Liver (tissue), 8 donors: ENCODE measurements at regions not wholly inside any gene's neighbourhood (a gene's known extent, or its start where the extent isn't known, plus 50 kb on each side); places are given as distances from the start of the nearest gene placed in this dataset.

ENCODE experiments used
- DNase-seq: peaks from one replicate; pipeline ENCODE4 v3.0.0-alpha.2; 2017; ENCODE audit warnings: low spot score
- H3K27ac ChIP-seq, 2 donors: one replicate each; pipeline ENCODE4 v1.7.0; 2013; ENCODE audit warnings: inconsistent platforms in 2 of 2, low read length in 2 of 2, control low read depth in 1 of 2, low read depth in 1 of 2, mild to moderate bottlenecking in 1 of 2
- H3K27me3 ChIP-seq, 4 donors: one replicate each; pipeline versions ENCODE4 v1.6.1 to v1.7.0; 2013; ENCODE audit warnings: low read length in 3 of 4, inconsistent platforms in 1 of 4, mild to moderate bottlenecking in 1 of 4, moderate library complexity in 1 of 4; ENCODE audit not compliant: control insufficient read depth in 4 of 4, insufficient read depth in 4 of 4
- H3K36me3 ChIP-seq, 4 donors: one replicate each; pipeline versions ENCODE4 v1.6.1 to v1.7.0; 2013; ENCODE audit warnings: low read length in 3 of 4, mild to moderate bottlenecking in 3 of 4, low read depth in 1 of 4, moderate library complexity in 1 of 4; ENCODE audit not compliant: control insufficient read depth in 4 of 4, insufficient read depth in 3 of 4
- H3K4me1 ChIP-seq, 4 donors: one replicate each; pipeline versions ENCODE4 v1.6.1 to v1.7.0; 2013; ENCODE audit warnings: low read length in 3 of 4, mild to moderate bottlenecking in 3 of 4, moderate library complexity in 1 of 4; ENCODE audit not compliant: control insufficient read depth in 4 of 4, insufficient read depth in 4 of 4
- H3K4me3 ChIP-seq, 3 donors: one replicate each; pipeline versions ENCODE4 v1.6.1 to v1.7.0; 2013; ENCODE audit warnings: low read length in 3 of 3, control low read depth in 1 of 3, low read depth in 1 of 3, mild to moderate bottlenecking in 1 of 3
- H3K9ac ChIP-seq, 2 donors: one replicate each; pipeline ENCODE4 v1.7.0; 2013; ENCODE audit warnings: low read length in 2 of 2, mild to moderate bottlenecking in 2 of 2, moderate library complexity in 2 of 2, control low read depth in 1 of 2, low read depth in 1 of 2
- H3K9me3 ChIP-seq, 4 donors: one replicate each; pipeline versions ENCODE4 v1.6.1 to v1.7.0; 2013; ENCODE audit warnings: low read length in 3 of 4; ENCODE audit not compliant: control insufficient read depth in 4 of 4
- EGR1 ChIP-seq, 2 donors: IDR thresholded peaks; 2 replicates each; pipeline ENCODE4 v1.6.1; 2016 to 2018; ENCODE audit warnings: antibody characterized with exemption in 2 of 2, low read depth in 2 of 2
- FOXA1 ChIP-seq: IDR thresholded peaks from 2 replicates; pipeline ENCODE4 v1.6.1; 2016; ENCODE audit warnings: antibody characterized with exemption
- FOXA2 ChIP-seq: IDR thresholded peaks from 2 replicates; pipeline ENCODE4 v1.6.1; 2016; ENCODE audit warnings: antibody characterized with exemption
- GABPA ChIP-seq, 2 donors: IDR thresholded peaks in 1 of 2; conservative IDR thresholded peaks in 1 of 2; 2 replicates each; pipeline ENCODE4 v1.6.1; 2016; ENCODE audit warnings: antibody characterized with exemption in 2 of 2, mild to moderate bottlenecking in 1 of 2, moderate library complexity in 1 of 2
- HNF4A ChIP-seq, 2 donors: conservative IDR thresholded peaks; 2 replicates each; pipeline ENCODE4 v1.6.1; 2016; ENCODE audit warnings: antibody characterized with exemption in 2 of 2, mild to moderate bottlenecking in 2 of 2
- HNF4G ChIP-seq: IDR thresholded peaks from 2 replicates; pipeline ENCODE4 v1.6.1; 2016; ENCODE audit warnings: antibody characterized with exemption
- JUND ChIP-seq, 2 donors: IDR thresholded peaks; 2 replicates each; pipeline ENCODE4 v1.6.1; 2016; ENCODE audit warnings: antibody characterized with exemption in 2 of 2
- NR2F2 ChIP-seq: IDR thresholded peaks from 2 replicates; pipeline ENCODE4 v1.6.1; 2016; ENCODE audit warnings: antibody characterized with exemption
- RAD21 ChIP-seq, 2 donors: IDR thresholded peaks; 2 replicates each; pipeline ENCODE4 v1.6.1; 2016; ENCODE audit warnings: antibody characterized with exemption in 2 of 2, mild to moderate bottlenecking in 2 of 2
- RXRA ChIP-seq, 2 donors: IDR thresholded peaks; 2 replicates each; pipeline ENCODE4 v1.6.1; 2017 to 2018; ENCODE audit warnings: antibody characterized with exemption in 2 of 2, mild to moderate bottlenecking in 1 of 2
- SP1 ChIP-seq: IDR thresholded peaks from 2 replicates; pipeline ENCODE4 v1.6.1; 2018; ENCODE audit warnings: antibody characterized with exemption, mild to moderate bottlenecking
- TAF1 ChIP-seq: conservative IDR thresholded peaks from 2 replicates; pipeline ENCODE4 v1.6.1; 2016; ENCODE audit warnings: antibody characterized with exemption, mild to moderate bottlenecking
- YY1 ChIP-seq: IDR thresholded peaks from 2 replicates; pipeline ENCODE4 v1.6.1; 2016; ENCODE audit warnings: antibody characterized with exemption, mild to moderate bottlenecking
- WGBS: extraction: QIAGEN DNeasy Blood & Tissue Kit; methylation state at CpG from one replicate; pipeline ENCODE4 v1.1.7; 2013; 5-methylcytosine and 5-hydroxymethylcytosine counted together
- TF ChIP-seq, protein P1 (sequence below): IDR thresholded peaks from 2 replicates; pipeline ENCODE4 v1.6.1; 2016; ENCODE audit warnings: antibody characterized with exemption
- TF ChIP-seq, protein P2 (sequence below): fragments of 150-350 bp; IDR thresholded peaks from 2 replicates; pipeline ENCODE4 v1.5.1; 2017; ENCODE audit warnings: improper control_type of control experiment, low read depth, low read length; ENCODE audit not compliant: missing input control
- TF ChIP-seq, protein P3 (sequence below): IDR thresholded peaks from 2 replicates; pipeline ENCODE4 v1.6.1; 2016; ENCODE audit warnings: antibody characterized with exemption
- TF ChIP-seq, protein P4 (sequence below): IDR thresholded peaks from 2 replicates; pipeline ENCODE4 v1.6.1; 2016; ENCODE audit warnings: antibody characterized with exemption, mild to moderate bottlenecking
- TF ChIP-seq, protein P5 (sequence below): IDR thresholded peaks from 2 replicates; pipeline ENCODE4 v1.6.1; 2016; ENCODE audit warnings: antibody characterized with exemption
- donor health status: healthy.
- donor health status: healthy.
- donor health status: healthy.
- donor health status: healthy.
- donor health status: healthy.

DNA sequence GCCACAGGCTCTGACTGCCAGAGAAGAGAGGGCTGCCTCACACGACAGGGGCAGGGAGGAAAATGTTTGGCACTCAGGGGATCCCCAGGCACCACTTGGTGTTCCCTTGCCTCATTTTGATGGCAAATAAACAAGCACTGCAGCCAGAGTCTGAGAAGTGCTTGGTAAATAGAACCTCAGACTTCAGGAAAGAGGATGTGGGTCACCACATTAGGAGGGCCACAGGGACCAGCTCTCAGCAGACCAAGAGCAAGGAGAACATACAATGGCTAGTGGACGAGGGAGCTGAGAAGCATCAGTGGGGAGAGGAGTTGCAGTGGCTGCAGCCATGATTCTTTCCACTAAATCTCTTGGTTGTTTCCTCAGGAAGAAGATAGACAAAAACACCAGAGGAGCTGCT lies 413.9 kb downstream of the GADD45G start:
- H3K36me3 ChIP-seq, result no peaks in the 10 kb centered on the region
- H3K9me3 ChIP-seq, result no peaks in the 10 kb centered on the region
- H3K4me1 ChIP-seq, result no peaks in the 10 kb centered on the region
- no peak overlapping the region for H3K27ac ChIP-seq
- no peak overlapping the region for H3K9ac ChIP-seq
- no peak overlapping the region for H3K4me3 ChIP-seq
- DNase-seq, result no peak
- 75% methylated on average over 2 of the region's 2 CpGs for WGBS
- TF ChIP-seq YY1 (no peak), JUND (IDR thresholded peaks at IDR 0.05) (no peak), FOXA2 (no peak), HNF4A (conservative IDR thresholded peaks at IDR 0.05) (no peak), NR2F2 (no peak), GABPA (IDR thresholded peaks at IDR 0.05 in 1 of 2, conservative IDR thresholded peaks at IDR 0.05 in 1 of 2) (no peak)
- TF ChIP-seq, protein P1, sequence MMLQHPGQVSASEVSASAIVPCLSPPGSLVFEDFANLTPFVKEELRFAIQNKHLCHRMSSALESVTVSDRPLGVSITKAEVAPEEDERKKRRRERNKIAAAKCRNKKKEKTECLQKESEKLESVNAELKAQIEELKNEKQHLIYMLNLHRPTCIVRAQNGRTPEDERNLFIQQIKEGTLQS, result no peak
- TF ChIP-seq, protein P2, sequence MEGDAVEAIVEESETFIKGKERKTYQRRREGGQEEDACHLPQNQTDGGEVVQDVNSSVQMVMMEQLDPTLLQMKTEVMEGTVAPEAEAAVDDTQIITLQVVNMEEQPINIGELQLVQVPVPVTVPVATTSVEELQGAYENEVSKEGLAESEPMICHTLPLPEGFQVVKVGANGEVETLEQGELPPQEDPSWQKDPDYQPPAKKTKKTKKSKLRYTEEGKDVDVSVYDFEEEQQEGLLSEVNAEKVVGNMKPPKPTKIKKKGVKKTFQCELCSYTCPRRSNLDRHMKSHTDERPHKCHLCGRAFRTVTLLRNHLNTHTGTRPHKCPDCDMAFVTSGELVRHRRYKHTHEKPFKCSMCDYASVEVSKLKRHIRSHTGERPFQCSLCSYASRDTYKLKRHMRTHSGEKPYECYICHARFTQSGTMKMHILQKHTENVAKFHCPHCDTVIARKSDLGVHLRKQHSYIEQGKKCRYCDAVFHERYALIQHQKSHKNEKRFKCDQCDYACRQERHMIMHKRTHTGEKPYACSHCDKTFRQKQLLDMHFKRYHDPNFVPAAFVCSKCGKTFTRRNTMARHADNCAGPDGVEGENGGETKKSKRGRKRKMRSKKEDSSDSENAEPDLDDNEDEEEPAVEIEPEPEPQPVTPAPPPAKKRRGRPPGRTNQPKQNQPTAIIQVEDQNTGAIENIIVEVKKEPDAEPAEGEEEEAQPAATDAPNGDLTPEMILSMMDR, result no peak
- TF ChIP-seq, protein P3, sequence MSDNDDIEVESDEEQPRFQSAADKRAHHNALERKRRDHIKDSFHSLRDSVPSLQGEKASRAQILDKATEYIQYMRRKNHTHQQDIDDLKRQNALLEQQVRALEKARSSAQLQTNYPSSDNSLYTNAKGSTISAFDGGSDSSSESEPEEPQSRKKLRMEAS, result no peak
- H3K27me3 ChIP-seq, result no peaks in the 10 kb centered on the region

DNA sequence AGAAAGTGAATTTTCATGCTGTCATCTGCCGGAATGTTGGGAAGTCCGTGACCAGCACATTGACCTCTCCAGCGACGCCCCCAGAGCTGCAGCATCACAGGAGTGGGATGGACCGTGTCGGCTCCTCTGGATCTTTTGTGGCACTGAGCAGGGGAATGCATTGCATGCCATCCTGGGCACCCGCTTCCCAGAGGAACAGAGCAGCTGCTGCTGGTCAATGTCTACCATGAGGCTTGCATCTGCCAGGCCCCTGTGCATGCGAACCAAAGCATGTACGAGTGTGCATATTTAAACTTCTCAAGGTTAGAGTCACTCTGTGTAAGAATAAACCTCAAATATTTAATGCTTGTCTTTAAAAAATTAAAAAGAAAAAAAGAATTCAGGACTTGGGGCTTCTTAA lies 414.8 kb downstream of the GADD45G start:
- DNase-seq, result no peak
- H3K27ac ChIP-seq, result no peak overlapping the region
- no peaks in the 10 kb centered on the region for H3K27me3 ChIP-seq
- no peak for TF ChIP-seq RAD21 (IDR thresholded peaks at IDR 0.05)
- TF ChIP-seq GABPA (IDR thresholded peaks at IDR 0.05 in 1 of 2, conservative IDR thresholded peaks at IDR 0.05 in 1 of 2), result no peak
- TF ChIP-seq FOXA1, result no peak
- no peak for TF ChIP-seq HNF4A (conservative IDR thresholded peaks at IDR 0.05)
- no peak for TF ChIP-seq YY1
- no peak for TF ChIP-seq HNF4G
- TF ChIP-seq, protein P1, result no peak
- no peak for TF ChIP-seq EGR1 (IDR thresholded peaks at IDR 0.05; ENCODE audit: low read depth in 2 of 2)
- TF ChIP-seq RXRA (IDR thresholded peaks at IDR 0.05), result no peak
- TF ChIP-seq TAF1, result no peak
- TF ChIP-seq SP1, result no peak
- TF ChIP-seq, protein P4, sequence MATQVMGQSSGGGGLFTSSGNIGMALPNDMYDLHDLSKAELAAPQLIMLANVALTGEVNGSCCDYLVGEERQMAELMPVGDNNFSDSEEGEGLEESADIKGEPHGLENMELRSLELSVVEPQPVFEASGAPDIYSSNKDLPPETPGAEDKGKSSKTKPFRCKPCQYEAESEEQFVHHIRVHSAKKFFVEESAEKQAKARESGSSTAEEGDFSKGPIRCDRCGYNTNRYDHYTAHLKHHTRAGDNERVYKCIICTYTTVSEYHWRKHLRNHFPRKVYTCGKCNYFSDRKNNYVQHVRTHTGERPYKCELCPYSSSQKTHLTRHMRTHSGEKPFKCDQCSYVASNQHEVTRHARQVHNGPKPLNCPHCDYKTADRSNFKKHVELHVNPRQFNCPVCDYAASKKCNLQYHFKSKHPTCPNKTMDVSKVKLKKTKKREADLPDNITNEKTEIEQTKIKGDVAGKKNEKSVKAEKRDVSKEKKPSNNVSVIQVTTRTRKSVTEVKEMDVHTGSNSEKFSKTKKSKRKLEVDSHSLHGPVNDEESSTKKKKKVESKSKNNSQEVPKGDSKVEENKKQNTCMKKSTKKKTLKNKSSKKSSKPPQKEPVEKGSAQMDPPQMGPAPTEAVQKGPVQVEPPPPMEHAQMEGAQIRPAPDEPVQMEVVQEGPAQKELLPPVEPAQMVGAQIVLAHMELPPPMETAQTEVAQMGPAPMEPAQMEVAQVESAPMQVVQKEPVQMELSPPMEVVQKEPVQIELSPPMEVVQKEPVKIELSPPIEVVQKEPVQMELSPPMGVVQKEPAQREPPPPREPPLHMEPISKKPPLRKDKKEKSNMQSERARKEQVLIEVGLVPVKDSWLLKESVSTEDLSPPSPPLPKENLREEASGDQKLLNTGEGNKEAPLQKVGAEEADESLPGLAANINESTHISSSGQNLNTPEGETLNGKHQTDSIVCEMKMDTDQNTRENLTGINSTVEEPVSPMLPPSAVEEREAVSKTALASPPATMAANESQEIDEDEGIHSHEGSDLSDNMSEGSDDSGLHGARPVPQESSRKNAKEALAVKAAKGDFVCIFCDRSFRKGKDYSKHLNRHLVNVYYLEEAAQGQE, result no peak
- TF ChIP-seq NR2F2, result no peak
- TF ChIP-seq FOXA2, result no peak
- TF ChIP-seq, protein P5, sequence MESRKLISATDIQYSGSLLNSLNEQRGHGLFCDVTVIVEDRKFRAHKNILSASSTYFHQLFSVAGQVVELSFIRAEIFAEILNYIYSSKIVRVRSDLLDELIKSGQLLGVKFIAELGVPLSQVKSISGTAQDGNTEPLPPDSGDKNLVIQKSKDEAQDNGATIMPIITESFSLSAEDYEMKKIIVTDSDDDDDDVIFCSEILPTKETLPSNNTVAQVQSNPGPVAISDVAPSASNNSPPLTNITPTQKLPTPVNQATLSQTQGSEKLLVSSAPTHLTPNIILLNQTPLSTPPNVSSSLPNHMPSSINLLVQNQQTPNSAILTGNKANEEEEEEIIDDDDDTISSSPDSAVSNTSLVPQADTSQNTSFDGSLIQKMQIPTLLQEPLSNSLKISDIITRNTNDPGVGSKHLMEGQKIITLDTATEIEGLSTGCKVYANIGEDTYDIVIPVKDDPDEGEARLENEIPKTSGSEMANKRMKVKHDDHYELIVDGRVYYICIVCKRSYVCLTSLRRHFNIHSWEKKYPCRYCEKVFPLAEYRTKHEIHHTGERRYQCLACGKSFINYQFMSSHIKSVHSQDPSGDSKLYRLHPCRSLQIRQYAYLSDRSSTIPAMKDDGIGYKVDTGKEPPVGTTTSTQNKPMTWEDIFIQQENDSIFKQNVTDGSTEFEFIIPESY, result no peak
- no peak for TF ChIP-seq JUND (IDR thresholded peaks at IDR 0.05)
- TF ChIP-seq, protein P2, result no peak
- TF ChIP-seq, protein P3, result no peak
- H3K36me3 ChIP-seq, result no peaks in the 10 kb centered on the region
- WGBS, result 96% methylated on average over 9 of the region's 9 CpGs
- H3K9me3 ChIP-seq, result no peaks in the 10 kb centered on the region
- no peak overlapping the region for H3K9ac ChIP-seq
- H3K4me1 ChIP-seq, result no peaks in the 10 kb centered on the region
- H3K4me3 ChIP-seq, result no peak overlapping the region
